Left kidney (tissue), 1 donor: ENCODE measurements at regions not wholly inside any gene's neighbourhood (a gene's known extent, or its start where the extent isn't known, plus 50 kb on each side); places are given as distances from the start of the nearest gene placed in this dataset.
"Not testable (repeated sequence)": the region's sequence is repeated elsewhere in the genome, so short reads cannot be mapped to it uniquely, and the experiment has no call there.

Experiments used
- DNase-seq: peaks from one replicate; pipeline ENCODE4 v3.0.0-alpha.2; 2013

DNA sequence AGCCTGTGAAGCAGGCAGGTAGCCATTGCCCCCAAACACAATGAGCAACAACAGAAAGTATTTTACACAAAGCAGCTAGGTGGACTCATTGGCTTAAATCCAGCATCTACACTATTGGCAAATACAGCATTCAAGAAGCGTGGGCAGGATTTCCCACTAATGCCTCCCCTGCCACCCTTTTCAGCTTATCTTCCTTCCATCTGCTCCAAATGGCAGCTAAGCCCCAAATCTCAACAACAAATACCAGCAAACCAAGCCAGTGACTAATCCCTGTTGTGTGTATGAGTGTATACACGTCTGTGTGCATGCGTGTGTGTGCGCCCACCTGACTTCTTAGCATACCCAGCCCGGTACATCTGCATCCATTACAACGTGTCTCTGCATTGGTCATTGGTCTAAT lies 151.2 kb upstream of the WWC1 start:
- no peak for DNase-seq

DNA sequence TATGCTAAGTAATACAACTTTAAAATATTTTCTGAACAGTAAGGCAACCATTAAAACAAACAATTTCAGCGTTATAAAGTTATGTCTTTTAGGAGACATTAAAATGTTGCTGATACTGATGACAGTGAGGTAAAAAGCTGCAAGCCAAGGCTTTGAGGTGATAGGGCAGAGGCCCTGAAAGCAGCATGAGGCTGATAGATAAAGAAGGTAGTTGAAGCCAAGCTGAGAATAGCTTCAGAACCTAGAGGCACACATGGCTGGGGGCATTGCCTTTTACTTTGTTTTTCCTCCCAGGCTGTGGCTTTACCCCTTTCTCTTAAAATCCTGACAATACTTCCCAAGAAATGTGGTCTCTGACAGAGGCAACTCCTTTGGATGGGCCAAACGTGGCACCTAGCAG lies 149.0 kb upstream of the WWC1 start:
- no peak for DNase-seq

DNA sequence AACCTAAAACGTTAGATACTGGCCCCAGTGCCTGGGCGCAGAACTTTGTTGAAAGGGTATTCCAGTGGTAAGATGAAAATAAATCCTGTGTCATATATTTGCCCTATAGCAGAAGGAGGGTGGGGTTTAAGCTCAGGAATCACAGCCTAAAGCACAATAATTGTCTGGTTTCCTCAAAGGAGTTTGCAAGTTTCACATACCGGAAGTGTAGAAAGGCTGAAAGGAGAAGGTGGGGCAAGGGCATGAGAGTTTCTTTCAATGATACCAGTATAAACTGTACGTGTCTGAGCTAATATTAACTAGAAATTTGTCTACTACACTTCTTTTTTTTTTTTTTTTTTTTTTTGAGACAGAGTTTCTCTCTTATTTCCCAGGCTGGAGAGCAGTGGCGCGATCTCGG lies 147.9 kb upstream of the WWC1 start:
- not testable (repeated sequence) for DNase-seq

DNA sequence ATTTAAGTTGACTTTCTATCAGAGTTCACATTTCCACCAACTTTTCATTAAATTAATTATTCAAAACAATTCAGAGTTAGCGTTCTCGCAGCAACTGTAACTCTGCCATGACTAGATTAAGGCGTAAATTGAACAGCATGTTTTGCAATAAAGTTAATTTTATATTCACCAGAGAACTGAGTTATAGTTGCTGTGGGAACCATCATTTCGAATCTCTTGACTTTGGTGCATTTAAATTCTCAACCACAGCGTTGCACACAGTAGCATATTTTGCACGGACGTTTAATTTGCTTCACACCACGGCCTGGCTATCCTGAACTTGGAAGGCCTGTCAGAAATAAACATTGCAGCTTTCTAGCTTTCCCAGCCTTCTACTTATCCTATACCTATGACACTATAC lies 144.3 kb upstream of the WWC1 start:
- no peak for DNase-seq

DNA sequence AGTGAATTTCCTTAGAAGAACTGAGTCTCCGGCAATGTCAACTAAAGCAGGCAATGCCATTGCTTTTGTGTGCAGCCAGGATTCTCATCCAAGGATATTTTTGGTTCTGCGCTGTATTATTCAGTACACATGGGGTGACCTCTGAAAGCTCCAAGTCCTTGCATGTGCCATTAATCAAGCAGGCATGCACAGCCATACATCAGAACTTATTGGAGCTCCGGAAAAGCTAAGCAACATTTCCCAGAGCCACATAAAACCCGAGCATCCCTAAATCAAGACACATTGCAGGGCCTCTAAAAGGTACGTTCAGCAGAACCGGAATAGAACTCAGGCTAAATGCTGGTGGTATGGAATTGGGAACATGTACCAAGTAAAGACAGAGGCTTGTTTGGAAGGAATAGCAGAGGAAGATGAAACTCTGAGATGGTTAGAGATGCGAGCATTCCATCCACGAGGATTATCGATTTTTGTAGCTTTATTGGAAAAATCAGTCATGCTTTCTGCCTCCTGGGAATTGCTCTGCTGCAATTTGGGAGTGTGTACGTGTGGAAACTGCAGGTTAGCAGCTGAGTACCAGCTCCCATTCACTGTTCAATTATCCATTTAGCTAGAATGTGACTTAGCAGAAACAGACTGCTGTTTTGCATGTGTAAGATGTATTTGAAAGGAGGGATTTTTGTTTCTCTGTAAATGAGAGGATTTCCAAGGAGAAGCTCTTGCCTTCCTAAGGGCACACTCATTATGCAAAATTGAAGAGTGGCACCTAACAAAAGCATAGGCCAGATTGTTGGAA lies 143.7 kb upstream of the WWC1 start:
- no peak for DNase-seq

DNA sequence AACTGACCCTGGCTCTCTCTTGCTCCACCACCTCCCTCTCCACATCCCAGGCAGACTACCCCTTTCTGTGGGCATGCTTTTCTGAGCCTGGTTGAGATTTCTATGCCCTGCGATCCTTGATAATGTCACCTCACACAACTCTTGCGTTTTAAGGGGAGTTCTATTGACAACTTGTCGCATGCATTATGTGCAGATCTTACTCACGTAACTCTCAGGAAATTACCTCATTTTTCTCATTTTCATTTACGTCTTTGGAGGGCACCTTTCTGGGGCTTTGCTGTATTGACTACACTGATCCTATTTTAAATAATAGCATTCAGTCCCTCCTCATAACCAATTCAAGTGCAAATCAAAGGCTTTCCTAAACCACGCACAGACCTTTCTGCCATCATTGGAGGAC lies 140.4 kb upstream of the WWC1 start:
- DNase-seq, result no peak

DNA sequence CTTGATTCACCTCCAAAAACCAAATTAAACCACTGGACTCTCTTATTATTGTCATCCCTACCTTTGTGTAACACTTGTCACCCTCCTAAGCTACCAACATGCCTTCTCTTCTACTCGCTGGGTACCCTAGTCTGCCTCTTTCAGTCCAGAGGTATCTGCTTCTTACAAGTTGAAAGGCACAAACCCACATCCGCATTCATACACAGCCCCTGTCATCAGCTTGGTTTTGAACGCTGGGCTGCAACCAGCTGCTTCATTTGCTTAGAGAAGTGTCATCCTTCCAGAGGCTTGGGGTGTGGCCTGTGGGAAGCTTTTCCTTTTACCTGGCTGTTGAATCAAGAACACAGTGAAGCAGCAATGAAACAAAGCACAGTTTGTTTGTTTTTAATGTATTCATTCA lies 138.8 kb upstream of the WWC1 start:
- no peak for DNase-seq

DNA sequence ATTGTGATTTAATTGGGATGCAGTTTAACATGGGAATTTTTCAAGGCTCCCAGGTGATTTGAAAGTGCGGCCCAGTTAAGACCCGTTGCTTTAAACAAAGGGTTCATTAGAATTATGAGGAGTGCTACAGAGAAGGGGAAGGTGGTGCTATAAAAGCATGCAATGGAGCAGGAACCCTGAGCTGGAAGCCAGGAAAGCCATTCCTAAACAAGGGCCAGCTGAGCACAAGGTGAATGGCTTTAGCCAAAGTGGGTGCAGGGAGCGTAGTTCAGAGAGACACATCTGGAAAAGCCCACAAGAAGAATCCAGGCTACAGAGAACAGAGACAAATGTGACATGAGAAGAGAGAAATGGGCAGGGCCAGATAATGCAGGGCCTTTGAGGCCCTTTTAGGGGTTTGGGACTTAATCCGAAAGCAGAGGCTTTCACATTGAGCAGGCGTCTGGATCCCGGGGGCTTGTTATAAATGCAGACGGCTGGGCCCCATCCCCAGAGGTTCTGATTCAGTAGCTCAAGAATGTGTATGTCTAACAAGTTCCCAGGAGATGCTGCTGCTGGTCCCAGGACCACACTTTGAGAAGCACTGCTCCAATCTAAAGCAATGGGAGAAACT lies 138.1 kb upstream of the WWC1 start:
- DNase-seq, result no peak

DNA sequence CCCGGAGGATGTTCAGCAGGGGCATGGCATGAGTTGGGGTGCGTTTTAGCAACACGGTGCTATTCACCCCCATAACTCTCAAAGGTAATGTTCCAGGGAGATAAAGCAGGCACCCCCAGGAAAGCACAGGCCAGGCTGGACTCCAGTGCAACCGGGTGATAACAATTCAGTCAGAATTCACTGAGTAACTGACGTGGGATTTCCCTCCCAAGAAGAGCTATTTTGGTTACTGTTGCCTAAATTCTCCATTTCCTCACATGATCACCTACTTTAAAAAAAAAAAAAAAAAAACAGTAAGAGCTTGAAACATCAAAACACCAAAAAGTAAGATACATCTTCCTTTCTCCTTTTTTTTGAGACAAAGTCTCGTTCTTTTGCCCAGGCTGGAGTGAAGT lies 137.6 kb upstream of the WWC1 start:
- DNase-seq, result no peak

DNA sequence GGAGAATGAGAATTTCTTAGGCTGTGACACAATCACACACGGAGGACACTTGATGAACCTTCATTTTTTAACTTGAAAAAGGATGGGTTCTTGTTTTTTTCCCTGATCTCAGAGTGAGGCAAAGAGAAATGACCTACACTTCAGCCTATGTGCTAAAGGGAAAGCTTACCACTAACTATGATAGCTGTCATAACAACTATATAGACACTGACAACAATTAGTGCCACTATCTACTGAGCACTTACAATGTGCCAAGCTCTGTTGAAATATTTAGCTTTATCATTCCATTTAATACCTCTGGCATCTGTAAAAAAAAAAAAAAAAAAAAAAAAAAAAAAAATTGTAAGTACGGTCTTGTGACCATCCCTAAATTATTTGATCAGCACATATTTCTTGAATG lies 135.9 kb upstream of the WWC1 start:
- no peak for DNase-seq

DNA sequence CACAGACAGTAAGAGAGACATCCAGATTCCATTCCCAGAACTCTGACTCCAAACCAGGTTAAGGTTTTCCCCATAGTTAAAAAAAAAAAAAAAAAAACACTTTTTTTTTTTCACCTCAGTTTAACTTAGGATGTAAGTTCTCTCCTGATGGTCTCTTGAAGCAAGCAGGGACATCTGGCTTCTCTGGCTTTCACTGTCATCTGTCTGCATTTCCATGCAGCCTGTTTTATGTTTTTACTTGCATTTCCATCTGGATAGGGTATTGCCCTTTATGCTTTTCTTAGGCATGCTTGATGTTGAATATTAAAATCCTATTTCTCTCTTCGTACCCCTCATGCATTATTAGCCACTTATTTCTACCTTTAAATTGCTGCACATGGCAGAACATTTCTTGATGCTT lies 135.3 kb upstream of the WWC1 start:
- DNase-seq, result no peak

DNA sequence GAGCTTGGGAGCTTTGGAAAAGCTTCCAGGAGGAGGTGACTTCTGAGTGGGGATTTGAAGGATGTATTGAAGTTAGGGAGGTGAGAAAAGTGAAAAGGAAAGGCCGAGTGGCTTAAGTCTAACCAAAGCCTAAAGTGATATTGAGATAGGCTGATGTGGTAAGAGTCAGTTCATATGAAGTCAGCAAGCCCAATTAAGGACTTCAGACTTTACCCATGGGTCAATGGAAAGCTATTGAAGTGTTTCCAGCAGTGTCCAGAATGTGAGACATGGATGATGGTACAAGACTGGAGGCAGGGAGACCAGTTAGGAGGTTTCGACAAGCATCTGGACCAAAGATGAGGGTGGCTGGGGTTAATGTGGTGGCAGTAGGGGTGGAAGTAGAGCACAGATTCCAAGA lies 134.3 kb upstream of the WWC1 start:
- no peak for DNase-seq

DNA sequence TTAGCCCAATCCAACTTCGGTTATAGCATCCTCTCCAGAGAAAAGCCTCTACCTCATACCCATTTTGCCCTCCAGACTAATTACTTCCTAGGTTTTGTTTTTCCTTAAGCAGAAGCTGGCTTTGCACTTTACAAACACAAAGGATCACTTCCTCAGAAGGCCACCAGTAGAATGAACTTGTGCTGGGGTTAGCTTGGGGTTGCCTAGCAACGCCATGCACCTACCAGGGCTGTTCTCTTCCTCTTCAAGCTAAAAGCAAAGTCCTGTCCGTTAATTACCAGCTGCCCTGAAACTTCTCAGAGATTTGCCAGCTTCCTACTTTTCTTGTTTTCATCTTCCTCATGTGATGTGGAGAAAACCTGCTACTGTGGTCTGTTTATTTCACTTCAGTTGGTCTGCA lies 132.0 kb upstream of the WWC1 start:
- DNase-seq, result peak; percentile 39

DNA sequence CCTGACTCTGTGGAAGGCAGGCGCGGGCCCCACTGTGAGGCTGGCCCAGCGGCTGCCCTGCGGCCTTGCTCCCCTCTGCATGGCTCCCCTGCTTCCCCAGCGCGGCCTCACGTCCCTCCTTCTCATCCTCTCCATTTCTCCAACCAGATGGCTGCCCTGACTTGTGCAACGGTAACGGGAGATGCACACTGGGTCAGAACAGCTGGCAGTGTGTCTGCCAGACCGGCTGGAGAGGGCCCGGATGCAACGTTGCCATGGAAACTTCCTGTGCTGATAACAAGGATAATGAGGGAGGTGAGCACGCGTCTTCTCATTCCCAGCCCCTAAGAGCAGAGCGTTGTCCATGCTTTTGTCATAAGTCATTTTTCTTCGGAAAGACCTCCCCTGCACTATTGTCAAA lies 129.0 kb upstream of the WWC1 start:
- peak; percentile 37 for DNase-seq

DNA sequence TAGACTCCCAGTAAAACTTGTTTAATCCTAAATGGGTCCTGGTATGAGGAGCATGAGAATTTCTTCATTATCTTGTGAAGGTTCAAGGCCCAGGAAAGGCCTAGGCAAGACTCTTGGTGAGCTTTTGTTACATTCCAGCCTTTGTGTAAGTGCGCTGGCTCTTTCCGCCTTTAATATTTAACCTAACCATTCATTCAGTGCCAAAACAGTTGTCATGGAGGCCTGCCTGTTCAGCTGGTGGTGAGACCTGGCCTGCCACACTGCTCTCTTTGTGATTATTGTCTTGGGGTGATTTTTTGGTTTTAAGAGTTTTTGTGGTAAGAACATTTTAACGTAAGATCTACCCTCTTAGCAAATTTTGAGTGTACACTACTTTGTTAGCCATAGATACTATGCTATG lies 127.5 kb upstream of the WWC1 start:
- peak; percentile 37 for DNase-seq

DNA sequence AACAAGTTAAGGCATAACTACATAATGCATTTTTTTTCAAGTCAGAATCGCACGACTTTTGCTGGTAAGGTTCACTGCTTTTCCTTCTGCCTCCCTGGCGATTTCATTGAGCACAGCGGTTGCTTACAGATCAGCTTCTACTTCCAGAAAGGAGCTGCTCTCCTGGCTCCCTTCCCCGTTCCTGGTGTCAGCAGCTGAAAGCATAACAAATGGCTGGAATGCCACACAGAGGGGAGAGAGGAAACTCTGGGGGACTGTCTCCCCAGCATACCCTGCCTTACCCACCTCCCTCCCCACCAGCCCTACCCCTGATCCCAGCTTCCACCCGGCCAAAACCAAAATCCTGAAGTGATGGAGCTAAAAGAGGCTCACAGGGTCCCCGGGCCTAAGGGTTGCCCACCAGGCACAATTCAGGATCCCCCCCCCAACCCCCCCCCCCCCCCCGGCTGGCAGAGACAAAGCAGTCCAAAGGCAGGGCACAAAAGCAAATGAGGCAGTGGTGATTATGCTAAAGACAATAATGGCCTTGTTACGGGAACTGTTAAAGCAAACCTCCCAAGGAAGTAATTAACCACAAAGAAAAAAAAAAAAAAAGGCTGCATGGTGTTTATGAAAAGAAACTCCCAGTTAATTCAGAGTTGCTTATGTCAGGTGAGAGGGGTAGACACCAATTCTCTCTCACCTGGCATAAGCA lies 126.1 kb upstream of the WWC1 start:
- DNase-seq, result peak; percentile 22

DNA sequence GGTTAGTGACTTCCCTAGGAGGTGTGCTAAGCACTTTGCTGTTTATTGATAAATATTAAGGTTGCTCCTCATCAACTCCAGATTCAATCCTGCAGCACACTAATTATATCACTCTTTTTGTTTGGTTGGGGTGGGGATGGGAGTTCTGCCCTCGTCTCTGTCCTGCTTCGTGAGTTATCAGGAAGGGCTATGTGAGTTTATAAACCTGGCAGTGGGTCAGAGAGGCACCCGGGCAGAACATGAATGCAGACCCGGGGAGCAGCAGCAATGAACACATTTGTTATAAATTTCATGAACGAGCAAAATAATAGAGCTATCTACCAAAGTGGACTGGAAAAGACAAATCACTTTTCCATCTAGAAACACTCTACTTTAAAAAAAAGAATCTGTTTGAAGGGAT lies 125.5 kb upstream of the WWC1 start:
- DNase-seq, result no peak

DNA sequence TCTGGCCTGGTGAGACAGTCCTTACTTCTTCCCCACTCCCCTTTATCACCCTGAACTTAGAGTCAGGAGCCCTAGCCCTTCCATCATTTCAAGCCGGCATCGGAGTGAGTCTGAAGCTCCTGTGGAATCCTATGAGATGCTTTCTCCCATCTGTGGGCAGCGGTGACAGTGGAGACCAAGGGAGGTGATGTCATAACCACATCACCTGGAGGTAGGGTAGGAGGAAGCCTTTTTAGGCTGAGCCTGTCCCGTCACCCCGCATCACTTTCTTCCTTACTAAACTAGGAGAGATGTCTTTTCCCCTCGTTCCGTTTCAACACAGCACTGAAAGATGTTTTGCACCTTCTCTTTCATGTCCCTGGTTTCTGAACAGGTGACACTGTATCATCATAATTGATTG lies 124.1 kb upstream of the WWC1 start:
- DNase-seq, result no peak

DNA sequence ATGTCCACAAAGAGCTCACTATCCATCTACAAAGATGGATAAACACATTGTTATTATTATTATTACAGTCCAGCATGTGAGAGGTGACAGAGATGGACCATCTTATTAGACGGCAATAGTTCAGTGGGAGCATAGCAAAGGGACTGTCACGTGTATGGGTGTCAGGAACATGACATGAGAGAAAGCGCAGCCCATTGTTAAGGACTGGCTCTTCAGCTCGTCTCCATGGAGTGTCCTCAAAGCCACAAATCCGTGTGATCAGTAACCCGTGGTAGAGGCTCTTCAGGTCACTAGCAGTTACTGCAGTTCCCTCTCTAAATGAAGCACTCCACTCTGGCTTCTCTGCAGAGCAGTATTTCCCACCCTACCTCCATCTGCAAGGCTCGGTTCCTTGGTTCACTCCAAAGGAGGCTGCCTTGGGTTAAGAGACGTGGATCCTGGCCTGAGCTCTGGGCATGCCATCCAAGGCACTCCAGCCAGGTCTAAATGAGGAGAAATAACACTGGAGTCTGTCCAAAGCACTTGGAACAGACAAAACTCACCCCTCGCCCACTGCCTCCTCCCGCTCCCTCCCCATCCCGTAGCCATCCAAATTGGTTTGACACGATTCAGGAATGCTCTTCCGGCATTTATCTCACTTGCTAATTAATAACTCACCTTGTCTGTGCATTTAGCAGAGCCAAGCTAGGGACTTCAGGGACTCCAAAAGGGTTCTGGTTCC lies 122.3 kb upstream of the WWC1 start:
- DNase-seq, result no peak

DNA sequence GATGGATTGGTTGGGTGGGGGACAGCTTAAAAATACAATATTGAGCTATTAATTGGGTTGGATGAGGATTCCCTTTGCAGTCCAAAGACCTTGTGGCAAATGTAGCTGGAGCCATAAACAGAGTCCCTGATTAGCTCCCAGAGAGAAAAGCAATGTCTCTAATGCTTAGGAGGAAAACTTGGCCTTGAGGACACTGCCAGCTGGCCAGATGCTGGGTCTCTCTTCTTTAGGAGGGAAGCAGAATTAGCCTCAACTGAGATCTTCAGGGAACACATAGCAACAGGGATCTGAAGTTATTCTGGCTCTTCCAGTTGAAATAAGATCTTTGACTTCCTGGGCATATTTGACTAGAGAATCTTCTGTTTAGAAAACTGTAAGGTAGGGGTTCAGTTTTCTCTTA lies 121.7 kb upstream of the WWC1 start:
- no peak for DNase-seq

DNA sequence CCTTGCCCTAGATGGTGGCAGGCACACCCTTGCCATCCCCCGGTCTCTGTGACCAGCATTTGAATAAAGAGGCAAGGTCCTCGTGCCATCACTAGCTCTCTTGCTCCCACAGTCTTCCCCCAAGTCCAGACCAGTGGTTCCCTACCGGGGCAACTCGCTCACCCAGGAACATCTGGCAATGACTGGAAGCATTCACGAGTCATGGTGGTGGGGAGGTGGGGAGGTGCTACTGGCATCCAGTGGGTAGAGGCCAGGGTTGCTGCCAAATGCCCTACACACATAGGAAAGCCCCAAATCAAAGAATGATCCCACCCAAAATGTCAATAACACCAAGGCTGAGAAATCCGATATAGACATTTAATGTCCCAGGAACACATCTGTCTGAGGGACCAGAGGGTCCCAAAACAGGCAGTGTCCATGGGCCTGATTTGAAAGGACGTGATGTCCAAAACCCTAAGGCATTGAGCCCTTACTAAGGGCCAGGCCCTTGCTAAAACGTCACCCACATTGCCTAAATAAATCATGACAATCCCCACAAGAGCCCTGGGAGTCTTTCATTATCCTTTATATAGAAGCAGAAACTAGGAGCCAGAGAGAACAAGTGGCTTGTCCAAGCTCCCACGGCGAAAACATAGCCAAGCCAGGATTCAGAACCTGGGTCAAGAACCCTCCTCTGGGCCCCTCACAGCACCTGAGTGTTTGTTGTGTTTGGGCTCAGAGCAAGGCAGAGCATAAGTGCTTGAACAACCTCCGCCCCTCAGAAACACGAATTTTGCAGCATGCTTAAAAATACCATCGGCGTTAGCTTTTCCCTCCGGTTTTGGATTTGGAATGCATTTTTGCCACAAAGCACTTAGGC lies 119.3 kb upstream of the WWC1 start:
- no peak for DNase-seq

DNA sequence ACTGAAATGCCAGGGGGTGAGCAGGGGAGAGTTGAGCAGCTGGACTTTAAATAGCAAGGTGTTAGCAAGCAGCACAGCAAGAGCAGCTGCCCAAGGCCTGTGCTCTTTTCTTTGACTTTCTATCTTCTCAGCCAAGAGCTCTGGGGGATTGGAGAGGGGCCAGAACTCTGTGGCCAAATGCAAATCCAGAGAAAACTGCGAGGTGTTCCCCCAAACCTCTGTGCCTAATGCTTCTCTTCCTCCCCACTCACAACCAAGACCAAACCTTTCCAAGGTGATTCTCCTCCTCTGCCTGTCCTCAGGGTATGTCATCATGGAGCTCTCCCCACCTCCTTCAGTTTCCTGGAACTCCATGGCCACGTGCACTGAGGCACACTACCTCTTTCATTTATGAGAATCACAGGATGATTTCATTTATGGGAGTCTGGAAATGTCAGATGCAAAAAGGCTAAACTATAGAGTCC lies 118.7 kb upstream of the WWC1 start:
- no peak for DNase-seq
